CD4-positive, CD25-positive, alpha-beta regulatory T cell (primary cell): ENCODE measurements at regions not wholly inside any gene's neighbourhood (a gene's known extent, or its start where the extent isn't known, plus 50 kb on each side); places are given as distances from the start of the nearest gene placed in this dataset.

ENCODE experiments used
- ATAC-seq, 2 donors: fragments of 150-1000 bp; cut with Tn5 transposase; one replicate each; pipeline ENCODE4 v1.10.0; 2021; ENCODE audit warnings: low read depth in 2 of 2, moderate number of reproducible peaks in 2 of 2, moderate library complexity in 1 of 2
- DNase-seq, 3 donors: peaks; one replicate each; pipeline versions ENCODE4 v3.0.0 to v3.0.0-alpha.2; 2012 to 2022; ENCODE audit warnings: mixed read lengths in 1 of 3
- H3K27ac ChIP-seq: one replicate; pipeline ENCODE4 v1.7.0; 2013; ENCODE audit warnings: mild to moderate bottlenecking, low read length; ENCODE audit not compliant: insufficient read depth, poor library complexity, severe bottlenecking
- H3K27me3 ChIP-seq: one replicate; pipeline ENCODE4 v1.7.0; 2013; ENCODE audit warnings: low read length; ENCODE audit not compliant: control insufficient read depth, insufficient read depth
- H3K36me3 ChIP-seq: one replicate; pipeline ENCODE4 v1.7.0; 2013; ENCODE audit warnings: mild to moderate bottlenecking, low read length, moderate library complexity; ENCODE audit not compliant: control insufficient read depth, insufficient read depth
- H3K4me1 ChIP-seq: 2 replicates; pipeline ENCODE4 v1.7.0; 2013; ENCODE audit warnings: mild to moderate bottlenecking, low read length; ENCODE audit not compliant: insufficient read depth, control insufficient read depth, poor library complexity, severe bottlenecking
- H3K4me3 ChIP-seq: one replicate; pipeline ENCODE4 v1.7.0; 2013; ENCODE audit warnings: low read depth, mild to moderate bottlenecking, low read length, moderate library complexity
- H3K9me3 ChIP-seq, 2 experiments: 1 replicate in 1 of 2; 2 replicates in 1 of 2; pipeline ENCODE4 v1.7.0; 2013; ENCODE audit warnings: low read length in 2 of 2, mild to moderate bottlenecking in 1 of 2, moderate library complexity in 1 of 2; ENCODE audit not compliant: control insufficient read depth in 2 of 2
- H3K27ac Mint-ChIP-seq, 3 donors: one replicate each; pipeline ENCODE4 v1.8.0; 2020 to 2022; ENCODE audit warnings: mild to moderate bottlenecking in 3 of 3, mixed read lengths in 3 of 3, moderate library complexity in 2 of 3
- H3K27me3 Mint-ChIP-seq: one replicate; pipeline ENCODE4 v1.8.0; 2022; ENCODE audit warnings: mild to moderate bottlenecking, mixed read lengths
- H3K36me3 Mint-ChIP-seq: one replicate; pipeline ENCODE4 v1.8.0; 2020; ENCODE audit warnings: mixed read lengths
- H3K4me1 Mint-ChIP-seq, 4 donors: one replicate each; pipeline ENCODE4 v1.8.0; 2020 to 2022; ENCODE audit warnings: mixed read lengths in 4 of 4, mild to moderate bottlenecking in 1 of 4
- H3K4me3 Mint-ChIP-seq, 4 donors: one replicate each; pipeline ENCODE4 v1.8.0; 2020 to 2022; ENCODE audit warnings: mild to moderate bottlenecking in 4 of 4, mixed read lengths in 4 of 4, moderate library complexity in 3 of 4
- H3K9me3 Mint-ChIP-seq, 7 donors: one replicate each; pipeline ENCODE4 v1.8.0; 2020 to 2022; ENCODE audit warnings: mixed read lengths in 7 of 7, mild to moderate bottlenecking in 3 of 7, moderate library complexity in 2 of 7

GRCh38 chr14:73780391-73780790 lies 66.2 kb upstream of the PNMA1 start:
- Mint-ChIP-seq H3K27me3 (no peaks in the 10 kb centered on the region), H3K9me3 (no peaks in the 10 kb centered on the region), H3K4me1 (peaks cover 23 to 85% (median 58%) of the 10 kb centered on the region in 4 donors), H3K36me3 (no peaks in the 10 kb centered on the region), H3K4me3 (peak overlapping the region in 1 of 4 donors; percentile 20), H3K27ac (peak overlapping the region in 2 of 3 donors; percentile 11 to 17)
- Histone ChIP-seq H3K27ac (no peak overlapping the region), H3K27me3 (no peaks in the 10 kb centered on the region), H3K36me3 (no peaks in the 10 kb centered on the region), H3K9me3 (no peaks in the 10 kb centered on the region), H3K4me1 (peaks cover 40% of the 10 kb centered on the region), H3K4me3 (no peak overlapping the region)
- no peak for DNase-seq
- no peak for ATAC-seq

GRCh38 chr14:73778736-73779135 lies 64.6 kb upstream of the PNMA1 start:
- H3K4me3 Mint-ChIP-seq, result peak overlapping the region in 1 of 4 donors; percentile 42
- no peaks in the 10 kb centered on the region for H3K9me3 Mint-ChIP-seq
- Histone ChIP-seq H3K4me3 (no peak overlapping the region), H3K9me3 (no peaks in the 10 kb centered on the region), H3K4me1 (peaks cover 37% of the 10 kb centered on the region), H3K27ac (no peak overlapping the region), H3K27me3 (no peaks in the 10 kb centered on the region), H3K36me3 (no peaks in the 10 kb centered on the region)
- ATAC-seq (no peak), DNase-seq (no peak)
- no peaks in the 10 kb centered on the region for H3K27me3 Mint-ChIP-seq
- peak overlapping the region in 2 of 3 donors; percentile 24 to 94 for H3K27ac Mint-ChIP-seq
- peaks cover 20 to 85% (median 55%) of the 10 kb centered on the region in 4 donors for H3K4me1 Mint-ChIP-seq
- no peaks in the 10 kb centered on the region for H3K36me3 Mint-ChIP-seq

- Mint-ChIP-seq H3K27ac (peak overlapping the region; percentile 42 to 84 (median 65)), H3K36me3 (no peaks in the 10 kb centered on the region), H3K4me1 (peaks cover 19 to 85% (median 52%) of the 10 kb centered on the region in 4 donors), H3K9me3 (no peaks in the 10 kb centered on the region), H3K4me3 (peak overlapping the region in 3 of 4 donors; percentile 27 to 75 (median 46)), H3K27me3 (no peaks in the 10 kb centered on the region)
- Histone ChIP-seq H3K27me3 (no peaks in the 10 kb centered on the region), H3K9me3 (no peaks in the 10 kb centered on the region), H3K4me3 (no peak overlapping the region), H3K4me1 (peaks cover 39% of the 10 kb centered on the region), H3K36me3 (no peaks in the 10 kb centered on the region), H3K27ac (no peak overlapping the region)
- ATAC-seq, result peak; percentile 44 to 47
- DNase-seq, result peak in 1 of 3 donors; percentile 37
These were observed 63.2 kb upstream of the PNMA1 start for GRCh38 chr14:73777420-73777819.

GRCh38 chr14:73776194-73776537 lies 62.0 kb upstream of the PNMA1 start:
- Histone ChIP-seq H3K27ac (no peak overlapping the region), H3K9me3 (no peaks in the 10 kb centered on the region), H3K4me3 (no peak overlapping the region), H3K27me3 (no peaks in the 10 kb centered on the region), H3K4me1 (peaks cover 52% of the 10 kb centered on the region), H3K36me3 (no peaks in the 10 kb centered on the region)
- Mint-ChIP-seq H3K4me1 (peaks cover 29 to 89% (median 63%) of the 10 kb centered on the region in 4 donors), H3K9me3 (no peaks in the 10 kb centered on the region), H3K27ac (peak overlapping the region; percentile 82 to 91 (median 84)), H3K4me3 (no peak overlapping the region), H3K27me3 (no peaks in the 10 kb centered on the region), H3K36me3 (no peaks in the 10 kb centered on the region)
- DNase-seq (no peak), ATAC-seq (no peak)

- Histone ChIP-seq H3K36me3 (no peaks in the 10 kb centered on the region), H3K27ac (peak overlapping the region; percentile 28), H3K4me1 (peaks cover 58% of the 10 kb centered on the region), H3K27me3 (no peaks in the 10 kb centered on the region), H3K4me3 (no peak overlapping the region), H3K9me3 (no peaks in the 10 kb centered on the region)
- Mint-ChIP-seq H3K4me1 (peaks cover 29 to 89% (median 63%) of the 10 kb centered on the region in 4 donors), H3K9me3 (no peaks in the 10 kb centered on the region), H3K27me3 (no peaks in the 10 kb centered on the region), H3K36me3 (no peaks in the 10 kb centered on the region), H3K4me3 (no peak overlapping the region), H3K27ac (peak overlapping the region; percentile 82 to 91 (median 84))
- no peak for ATAC-seq
- no peak for DNase-seq
These were observed 61.4 kb upstream of the PNMA1 start for GRCh38 chr14:73775339-73776193.

- Histone ChIP-seq H3K27ac (peak overlapping the region; percentile 28), H3K36me3 (no peaks in the 10 kb centered on the region), H3K4me1 (peaks cover 65% of the 10 kb centered on the region), H3K9me3 (no peaks in the 10 kb centered on the region), H3K27me3 (no peaks in the 10 kb centered on the region), H3K4me3 (no peak overlapping the region)
- Mint-ChIP-seq H3K27ac (peak overlapping the region; percentile 82 to 91 (median 84)), H3K4me1 (peaks cover 35 to 91% (median 64%) of the 10 kb centered on the region in 4 donors), H3K9me3 (no peaks in the 10 kb centered on the region), H3K27me3 (no peaks in the 10 kb centered on the region), H3K36me3 (no peaks in the 10 kb centered on the region), H3K4me3 (peak overlapping the region in 3 of 4 donors; percentile 20 to 70 (median 52))
- no peak for DNase-seq
- ATAC-seq, result no peak
These were observed 60.5 kb upstream of the PNMA1 start for GRCh38 chr14:73774671-73775070.

- Mint-ChIP-seq H3K27ac (peak overlapping the region in 2 of 3 donors; percentile 82 to 91), H3K9me3 (no peaks in the 10 kb centered on the region), H3K4me3 (peak overlapping the region in 2 of 4 donors; percentile 52 to 70), H3K36me3 (no peaks in the 10 kb centered on the region), H3K27me3 (no peaks in the 10 kb centered on the region), H3K4me1 (peaks cover 35 to 93% (median 65%) of the 10 kb centered on the region in 4 donors)
- no peak for ATAC-seq
- H3K27ac ChIP-seq, result no peak overlapping the region
- H3K9me3 ChIP-seq, result no peaks in the 10 kb centered on the region
- no peaks in the 10 kb centered on the region for H3K36me3 ChIP-seq
- DNase-seq, result no peak
- peaks cover 65% of the 10 kb centered on the region for H3K4me1 ChIP-seq
- no peak overlapping the region for H3K4me3 ChIP-seq
- H3K27me3 ChIP-seq, result no peaks in the 10 kb centered on the region
These were observed 60.0 kb upstream of the PNMA1 start for GRCh38 chr14:73774241-73774570.
